Neural crest cell (in vitro differentiated cells): ENCODE measurements at regions not wholly inside any gene's neighbourhood (a gene's known extent, or its start where the extent isn't known, plus 50 kb on each side); places are given as distances from the start of the nearest gene placed in this dataset.

ENCODE experiments used
- DNase-seq: peaks from one replicate; pipeline ENCODE4 v3.0.0; 2021; ENCODE audit warnings: low read depth, mixed read lengths, low spot score
- H3K27ac Mint-ChIP-seq: one replicate; pipeline ENCODE4 v1.8.0; 2021; ENCODE audit warnings: mild to moderate bottlenecking, mixed read lengths; ENCODE audit not compliant: unreplicated experiment
- H3K27me3 Mint-ChIP-seq: 2 replicates; pipeline ENCODE4 v1.8.0; 2021; ENCODE audit warnings: low read depth, mild to moderate bottlenecking, mixed read lengths
- H3K36me3 Mint-ChIP-seq: 2 replicates; pipeline ENCODE4 v1.8.0; 2021; ENCODE audit warnings: low read depth, mild to moderate bottlenecking, mixed read lengths
- H3K4me1 Mint-ChIP-seq: 2 replicates; pipeline ENCODE4 v1.8.0; 2021; ENCODE audit warnings: mixed read lengths
- H3K4me3 Mint-ChIP-seq: one replicate; pipeline ENCODE4 v1.8.0; 2021; ENCODE audit warnings: mild to moderate bottlenecking, mixed read lengths
- H3K9me3 Mint-ChIP-seq: 2 replicates; pipeline ENCODE4 v1.8.0; 2021; ENCODE audit warnings: mixed read lengths
- TF ChIP-seq, protein P1 (sequence below): fragments of 200-600 bp; sonication (generic); conservative IDR thresholded peaks from 2 replicates; pipeline ENCODE4 v1.5.0; 2021; ENCODE audit warnings: antibody characterized with exemption, mild to moderate bottlenecking

DNA sequence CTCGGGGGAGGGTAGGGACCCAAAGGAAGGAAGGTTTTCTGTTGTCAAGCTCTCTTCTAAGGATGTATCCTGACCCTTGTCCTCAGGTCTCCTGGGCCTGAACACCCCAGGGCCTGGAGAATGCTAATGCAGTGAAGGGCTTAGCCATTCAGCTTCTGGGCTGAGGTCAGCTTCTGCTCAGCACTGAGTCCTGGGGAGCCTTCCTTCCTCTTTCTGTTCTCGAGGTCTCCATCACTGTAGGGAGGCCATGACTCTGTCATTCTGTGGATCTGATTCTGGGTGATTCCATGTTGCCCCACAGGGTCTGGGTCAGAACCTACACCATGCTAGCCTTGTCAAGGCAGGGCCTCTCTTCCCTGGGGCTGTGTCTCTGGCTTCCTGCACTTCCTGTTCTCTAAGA is 712.7 kb downstream of the DHX35 start:
- Mint-ChIP-seq H3K9me3 (peaks cover 8% of the 10 kb centered on the region), H3K4me3 (no peak overlapping the region), H3K36me3 (no peaks in the 10 kb centered on the region), H3K27me3 (no peaks in the 10 kb centered on the region), H3K27ac (no peak overlapping the region), H3K4me1 (peaks cover 8% of the 10 kb centered on the region)
- TF ChIP-seq, protein P1, sequence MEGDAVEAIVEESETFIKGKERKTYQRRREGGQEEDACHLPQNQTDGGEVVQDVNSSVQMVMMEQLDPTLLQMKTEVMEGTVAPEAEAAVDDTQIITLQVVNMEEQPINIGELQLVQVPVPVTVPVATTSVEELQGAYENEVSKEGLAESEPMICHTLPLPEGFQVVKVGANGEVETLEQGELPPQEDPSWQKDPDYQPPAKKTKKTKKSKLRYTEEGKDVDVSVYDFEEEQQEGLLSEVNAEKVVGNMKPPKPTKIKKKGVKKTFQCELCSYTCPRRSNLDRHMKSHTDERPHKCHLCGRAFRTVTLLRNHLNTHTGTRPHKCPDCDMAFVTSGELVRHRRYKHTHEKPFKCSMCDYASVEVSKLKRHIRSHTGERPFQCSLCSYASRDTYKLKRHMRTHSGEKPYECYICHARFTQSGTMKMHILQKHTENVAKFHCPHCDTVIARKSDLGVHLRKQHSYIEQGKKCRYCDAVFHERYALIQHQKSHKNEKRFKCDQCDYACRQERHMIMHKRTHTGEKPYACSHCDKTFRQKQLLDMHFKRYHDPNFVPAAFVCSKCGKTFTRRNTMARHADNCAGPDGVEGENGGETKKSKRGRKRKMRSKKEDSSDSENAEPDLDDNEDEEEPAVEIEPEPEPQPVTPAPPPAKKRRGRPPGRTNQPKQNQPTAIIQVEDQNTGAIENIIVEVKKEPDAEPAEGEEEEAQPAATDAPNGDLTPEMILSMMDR = no peak
- DNase-seq = no peak

GRCh38 chr20:39670988-39671387 is 708.8 kb downstream of the DHX35 start:
- Mint-ChIP-seq H3K27ac (no peak overlapping the region), H3K27me3 (no peaks in the 10 kb centered on the region), H3K4me3 (no peak overlapping the region), H3K36me3 (no peaks in the 10 kb centered on the region), H3K9me3 (no peaks in the 10 kb centered on the region), H3K4me1 (peaks cover 11% of the 10 kb centered on the region)
- no peak for DNase-seq
- TF ChIP-seq, protein P1 = no peak

DNA sequence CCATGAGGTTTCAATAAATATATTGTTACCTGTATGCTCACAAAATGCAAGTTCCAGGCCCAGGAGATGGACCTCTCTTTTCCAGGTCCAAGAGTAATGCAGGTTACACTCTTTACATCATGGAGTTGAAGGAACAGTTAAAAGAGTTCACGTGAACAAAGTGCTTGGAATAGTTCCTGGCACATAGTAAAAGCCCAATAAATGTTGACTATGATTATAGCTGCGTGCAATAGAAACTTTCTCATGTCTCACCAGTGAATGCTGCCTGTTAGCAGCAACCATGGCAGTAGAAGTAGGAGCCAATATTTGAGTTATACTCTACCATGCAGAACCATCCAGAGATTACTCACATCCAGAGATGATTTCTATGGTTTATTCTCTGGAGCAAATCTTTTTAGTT is 707.5 kb downstream of the DHX35 start:
- TF ChIP-seq, protein P1 = no peak
- Mint-ChIP-seq H3K27me3 (no peaks in the 10 kb centered on the region), H3K27ac (no peak overlapping the region), H3K4me1 (peaks cover 11% of the 10 kb centered on the region), H3K9me3 (no peaks in the 10 kb centered on the region), H3K4me3 (no peak overlapping the region), H3K36me3 (no peaks in the 10 kb centered on the region)
- DNase-seq = no peak

GRCh38 chr20:39668038-39668437 is 705.9 kb downstream of the DHX35 start:
- Mint-ChIP-seq H3K36me3 (no peaks in the 10 kb centered on the region), H3K9me3 (no peaks in the 10 kb centered on the region), H3K4me3 (no peak overlapping the region), H3K27ac (peak overlapping the region; percentile 15), H3K27me3 (no peaks in the 10 kb centered on the region), H3K4me1 (peaks cover 11% of the 10 kb centered on the region)
- no peak for DNase-seq
- TF ChIP-seq, protein P1 = no peak

DNA sequence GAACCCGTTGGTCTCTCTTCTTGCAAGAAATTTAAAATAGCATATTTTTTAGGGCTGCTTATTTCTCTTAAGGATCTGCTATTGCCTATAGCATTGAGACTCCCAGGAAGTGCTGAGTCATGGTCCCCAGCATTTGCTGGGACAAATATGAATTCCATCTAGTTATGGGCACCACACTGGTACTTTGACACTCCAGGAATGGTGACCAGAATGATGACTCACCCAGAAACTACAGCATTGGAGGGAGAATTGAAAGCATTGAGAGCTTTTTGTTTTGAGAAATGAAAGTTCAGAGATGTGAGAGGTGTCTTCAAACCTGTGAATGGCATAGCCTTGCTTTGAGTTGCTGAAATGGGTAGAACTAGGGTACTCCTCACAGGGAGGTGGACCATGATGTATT is 699.7 kb downstream of the DHX35 start:
- H3K27me3 Mint-ChIP-seq = no peaks in the 10 kb centered on the region

More for the DNA sequence above, 699.7 kb downstream of the DHX35 start:
- Mint-ChIP-seq H3K4me3 (no peak overlapping the region), H3K9me3 (no peaks in the 10 kb centered on the region), H3K27ac (no peak overlapping the region), H3K36me3 (no peaks in the 10 kb centered on the region), H3K4me1 (peaks cover 8% of the 10 kb centered on the region)
- DNase-seq = no peak
- TF ChIP-seq, protein P1 = no peak
